Eye (tissue), 1 donor: ENCODE measurements at regions not wholly inside any gene's neighbourhood (a gene's known extent, or its start where the extent isn't known, plus 50 kb on each side); places are given as distances from the start of the nearest gene placed in this dataset.
"Not testable (repeated sequence)": the region's sequence is repeated elsewhere in the genome, so short reads cannot be mapped to it uniquely, and the experiment has no call there.

Source experiments
- DNase-seq: peaks from one replicate; pipeline ENCODE4 v3.0.0-alpha.2; 2015

DNA sequence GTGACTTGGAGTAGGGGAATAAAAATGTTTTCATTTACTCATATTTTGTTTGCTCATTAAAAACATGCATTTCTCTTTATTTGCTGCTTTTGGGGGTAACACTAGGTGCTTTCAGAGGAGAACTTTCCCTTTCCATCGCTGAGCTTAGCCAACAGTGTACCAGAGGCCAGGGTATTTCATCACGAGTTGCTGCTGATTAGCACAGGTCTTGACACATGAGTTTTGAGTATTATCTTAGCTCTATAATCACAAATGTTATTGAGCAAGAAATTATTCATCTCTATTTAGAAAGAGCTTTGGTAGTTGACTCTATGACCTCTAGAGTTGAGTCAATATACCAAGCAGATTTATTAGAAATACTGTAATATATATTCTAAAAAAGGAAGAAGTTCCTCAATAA is 375.9 kb downstream of the NXPH1 start:
- DNase-seq, result no peak

DNA sequence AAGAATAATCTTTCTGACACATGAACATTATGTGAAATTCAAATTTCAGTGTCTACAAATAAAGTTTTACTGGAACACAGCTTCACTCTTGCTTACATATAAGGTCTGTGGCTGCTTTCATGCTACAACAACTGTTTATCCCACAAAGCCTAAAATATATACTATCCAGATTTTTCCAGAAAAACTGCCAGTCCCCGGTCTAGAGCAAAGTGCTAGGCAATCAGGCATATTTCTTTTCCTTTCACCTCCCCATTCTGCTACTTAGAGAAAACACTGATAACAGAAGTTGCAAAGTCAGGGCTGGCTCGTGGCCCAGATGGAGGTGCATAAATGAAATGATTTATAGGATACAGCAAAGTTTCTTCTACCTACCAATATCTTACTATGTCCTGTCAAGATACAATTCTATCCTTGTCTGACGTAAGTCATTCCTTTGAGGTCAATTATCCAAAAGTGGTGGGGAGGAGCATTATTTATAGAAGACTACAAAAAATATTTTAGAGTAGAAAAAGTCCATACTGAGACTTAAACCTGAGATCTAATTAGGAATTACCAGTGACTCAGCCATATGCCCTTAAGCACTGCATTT is 384.1 kb downstream of the NXPH1 start:
- DNase-seq, result no peak

GRCh38 chr7:8818406-8818805 is 385.0 kb downstream of the NXPH1 start:
- DNase-seq, result no peak

DNA sequence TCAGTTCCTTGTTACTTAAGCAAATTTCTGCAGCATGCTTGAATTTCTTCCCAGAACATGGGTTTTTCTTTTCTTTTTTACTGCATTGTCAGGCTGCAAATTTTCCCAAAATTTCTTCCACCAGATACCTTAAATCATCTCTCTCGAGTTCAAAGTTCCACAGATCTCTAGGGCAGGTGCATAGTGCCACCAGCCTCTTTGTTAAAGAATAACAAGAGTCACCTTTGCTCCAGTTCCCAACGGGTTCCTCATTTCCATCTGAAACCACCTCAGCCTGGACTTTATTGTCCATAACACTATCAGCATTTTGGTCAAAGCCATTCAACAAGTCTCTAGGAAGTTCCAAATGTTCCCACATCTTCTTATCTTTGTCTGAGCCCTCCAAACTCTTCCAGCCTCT is 389.2 kb downstream of the NXPH1 start:
- no peak for DNase-seq

- DNase-seq, result no peak
Observed at GRCh38 chr7:8823486-8823885, 390.1 kb downstream of the NXPH1 start.

DNA sequence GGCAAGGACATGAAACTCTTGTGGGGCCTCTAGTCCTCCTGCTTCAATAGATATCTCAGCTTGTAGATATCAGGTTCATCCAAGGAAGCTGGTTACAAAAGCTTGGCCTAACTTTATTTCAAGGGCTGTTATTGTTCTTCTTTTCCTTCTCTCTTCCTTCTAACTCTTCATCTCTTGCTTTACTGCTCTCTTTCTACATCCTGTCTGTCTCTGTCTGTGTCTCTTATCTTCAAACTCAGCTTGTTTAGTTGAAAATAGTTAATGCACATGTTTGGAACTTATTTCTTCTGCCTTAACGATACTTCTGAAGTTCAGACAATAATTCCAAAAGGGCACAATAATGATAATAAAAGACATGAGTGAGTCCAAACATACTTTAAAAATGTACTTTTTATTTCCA is 393.9 kb downstream of the NXPH1 start:
- DNase-seq, result no peak

- DNase-seq, result no peak
Observed at GRCh38 chr7:8829100-8829499, 395.7 kb downstream of the NXPH1 start.

DNA sequence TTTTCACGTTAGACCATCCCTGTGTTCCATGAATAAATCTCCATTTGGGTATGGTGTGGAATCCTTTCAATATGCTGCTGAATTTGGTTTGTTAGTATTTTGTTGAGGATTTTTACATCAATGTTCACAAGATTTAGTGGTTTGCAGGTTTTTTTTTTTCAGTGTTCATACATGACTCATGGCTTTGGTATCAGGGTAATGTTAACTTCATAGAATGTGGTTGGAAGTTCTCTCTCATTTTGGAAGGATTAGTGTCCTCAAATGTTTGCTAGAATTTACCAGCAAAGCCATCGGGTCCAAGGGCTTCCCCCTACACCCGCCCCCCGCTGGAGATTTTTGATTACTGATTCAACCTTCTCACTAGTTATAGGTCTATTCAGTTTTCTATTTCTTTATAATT is 398.0 kb downstream of the NXPH1 start:
- no peak for DNase-seq

DNA sequence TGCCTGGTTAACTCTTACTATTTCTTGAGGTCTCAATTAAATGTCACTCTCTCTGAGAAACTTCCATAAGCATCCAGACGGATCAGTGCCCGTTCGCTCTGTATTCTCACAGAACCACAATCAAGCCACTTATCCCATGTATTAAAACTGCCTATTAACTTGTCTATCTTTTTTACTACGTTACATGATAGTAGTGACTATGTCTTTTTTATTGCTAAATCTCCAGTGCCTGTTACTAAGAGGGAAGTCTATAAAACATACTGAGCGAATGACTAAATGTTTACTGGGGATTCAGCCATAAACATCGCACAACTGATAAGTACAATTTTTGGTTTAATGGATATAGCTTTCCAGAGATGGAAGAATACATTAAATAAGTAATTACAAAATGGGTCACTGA is 399.9 kb downstream of the NXPH1 start:
- no peak for DNase-seq

- no peak for DNase-seq
Observed at GRCh38 chr7:8841171-8841570, 407.8 kb downstream of the NXPH1 start.

DNA sequence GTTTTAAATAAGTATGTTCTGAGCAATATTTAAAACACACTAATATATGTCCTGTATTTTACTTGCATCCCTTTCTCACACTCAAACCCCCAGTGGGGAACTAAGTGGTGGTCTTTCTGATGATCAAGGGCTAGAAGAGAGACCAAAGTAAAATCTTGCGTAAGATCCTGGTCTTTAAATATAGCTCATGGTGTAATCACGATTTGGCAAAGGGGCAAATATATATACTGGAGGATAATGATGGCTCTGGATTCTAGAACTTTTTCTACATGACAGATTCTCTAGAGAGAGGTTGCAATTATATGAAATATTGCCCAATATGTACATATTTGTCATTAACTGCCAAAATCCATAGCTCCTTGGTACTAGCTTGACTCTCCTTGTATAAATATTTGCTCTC is 438.3 kb downstream of the NXPH1 start:
- DNase-seq, result no peak

DNA sequence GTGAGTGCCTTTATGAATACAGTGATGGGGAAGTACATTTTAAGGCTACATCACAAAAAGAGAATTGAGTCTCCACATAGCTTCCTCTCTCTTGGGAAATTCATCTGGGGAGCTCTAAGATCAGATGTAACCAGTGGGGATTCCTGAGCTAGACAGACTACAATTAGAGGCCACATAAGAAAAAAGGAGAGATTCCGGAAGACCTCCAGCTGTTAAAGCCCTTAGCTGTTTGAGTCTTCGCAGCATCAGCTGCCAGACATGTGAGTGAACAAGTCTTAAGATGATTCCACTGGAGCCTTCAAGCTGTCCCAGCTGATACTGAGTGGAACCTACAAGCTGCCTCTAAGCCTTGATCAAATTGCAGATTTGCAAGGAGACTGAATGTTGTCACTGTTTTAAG is 448.5 kb downstream of the NXPH1 start:
- DNase-seq, result peak; percentile 34

GRCh38 chr7:8885480-8886000 is 452.1 kb downstream of the NXPH1 start:
- DNase-seq, result no peak

GRCh38 chr7:8890346-8890745 is 456.9 kb downstream of the NXPH1 start:
- not testable (repeated sequence) for DNase-seq

DNA sequence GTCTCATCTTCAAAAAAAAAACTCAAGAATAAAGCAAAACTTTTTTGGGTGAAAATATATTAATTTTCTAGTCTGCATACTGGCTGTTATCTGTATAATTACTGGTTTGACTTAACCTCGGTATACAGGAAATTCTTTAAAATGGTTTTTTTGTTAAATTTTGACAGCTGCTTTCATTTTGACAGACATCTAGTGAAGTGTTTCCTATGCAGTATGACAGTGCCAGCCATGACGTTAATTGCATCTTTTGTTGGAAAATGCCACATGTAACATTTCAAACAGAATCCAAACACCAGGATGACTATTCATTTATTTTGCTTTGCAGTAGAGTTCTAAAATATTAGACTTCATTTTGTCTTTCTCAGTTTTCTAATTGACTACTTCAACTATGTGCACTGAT is 460.4 kb downstream of the NXPH1 start:
- DNase-seq, result peak; percentile 25

GRCh38 chr7:8906396-8907075 is 473.1 kb downstream of the NXPH1 start:
- DNase-seq, result no peak

DNA sequence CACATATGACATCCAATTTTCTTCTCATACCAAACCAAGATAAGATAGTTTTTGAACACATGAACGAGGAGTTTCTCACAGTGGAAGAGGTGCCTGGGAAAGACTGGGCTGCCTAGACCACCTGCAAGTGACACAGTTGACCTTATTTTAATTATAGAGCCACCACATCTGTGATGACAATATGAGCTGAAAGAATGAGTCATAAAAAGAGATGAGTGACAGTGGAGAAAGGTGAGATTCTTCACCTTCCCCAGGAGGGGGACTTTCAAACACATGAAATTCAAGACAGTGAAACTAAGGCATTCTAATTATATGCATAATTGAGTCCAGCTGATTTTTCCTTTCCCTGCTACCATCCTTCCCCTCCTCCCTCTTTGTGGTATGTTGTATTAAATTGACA is 475.5 kb downstream of the NXPH1 start:
- DNase-seq, result no peak

DNA sequence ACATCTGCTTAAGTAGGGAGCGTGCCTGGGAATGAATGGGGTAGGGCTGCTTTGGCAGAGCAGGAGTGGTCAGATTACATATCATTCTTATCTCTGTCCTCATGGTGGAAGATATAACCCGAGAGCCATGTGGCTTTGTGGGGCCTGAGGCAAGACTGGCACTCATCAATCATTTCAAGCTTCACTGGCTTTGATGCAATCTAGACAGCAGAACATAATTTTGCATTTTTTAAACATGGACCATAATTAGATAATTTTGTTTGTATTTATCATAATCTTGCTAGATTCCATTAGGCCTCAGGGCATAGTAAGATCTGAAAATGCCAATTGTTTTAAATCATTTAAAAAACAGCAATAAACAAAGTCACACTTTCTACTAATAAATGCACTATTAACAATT is 480.3 kb downstream of the NXPH1 start:
- DNase-seq, result no peak

DNA sequence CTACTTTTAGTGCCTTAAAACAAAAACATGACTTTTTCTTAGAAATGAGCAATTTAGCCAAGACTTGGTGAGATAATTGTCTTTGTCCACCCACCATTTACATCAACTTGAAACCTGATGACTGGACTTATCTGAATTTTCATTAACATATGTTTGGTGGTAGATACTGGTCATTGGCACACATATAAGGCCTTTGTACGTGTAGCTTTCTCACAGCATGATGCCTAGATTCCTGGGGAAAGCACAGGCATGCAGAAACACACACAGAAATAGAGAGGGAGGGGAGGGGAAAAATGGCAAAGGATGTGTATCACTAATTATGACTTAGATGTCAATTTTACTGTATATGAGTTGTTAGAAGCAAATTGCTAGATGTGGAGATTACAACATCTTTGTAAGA is 488.4 kb downstream of the NXPH1 start:
- no peak for DNase-seq

GRCh38 chr7:8922726-8923125 is 489.3 kb downstream of the NXPH1 start:
- DNase-seq, result no peak

DNA sequence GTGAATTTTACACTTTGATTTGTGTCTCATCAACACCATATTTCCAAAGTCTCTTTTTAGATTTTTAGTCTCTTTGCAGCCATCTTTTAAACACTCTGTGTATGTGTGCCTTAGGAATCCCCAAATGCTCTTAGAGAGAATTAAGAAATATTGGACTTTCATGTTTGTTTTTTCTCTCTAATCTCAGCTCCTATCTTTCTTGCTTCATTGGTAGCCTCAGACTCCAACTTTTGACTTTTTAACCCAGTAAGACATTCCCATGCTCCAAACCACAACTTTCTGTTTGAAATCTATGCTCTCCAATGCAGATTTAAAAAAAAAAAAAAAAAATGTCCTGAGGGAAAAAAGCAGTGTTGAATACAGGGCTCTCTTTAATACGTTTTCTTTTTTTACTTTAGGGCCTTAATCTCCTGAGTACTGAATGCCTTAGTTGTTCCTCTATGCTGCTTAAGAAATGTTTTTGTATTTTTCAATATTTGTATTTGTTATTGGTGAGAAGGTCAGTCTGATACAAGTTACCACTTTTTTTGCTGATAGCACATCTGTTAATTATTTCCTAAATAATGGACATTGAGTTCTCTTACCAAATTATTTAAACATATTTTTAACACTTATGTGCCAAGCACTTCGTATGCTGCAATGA is 489.9 kb downstream of the NXPH1 start:
- DNase-seq, result no peak

- no peak for DNase-seq
Observed at GRCh38 chr7:8931906-8932646, 498.7 kb downstream of the NXPH1 start.

DNA sequence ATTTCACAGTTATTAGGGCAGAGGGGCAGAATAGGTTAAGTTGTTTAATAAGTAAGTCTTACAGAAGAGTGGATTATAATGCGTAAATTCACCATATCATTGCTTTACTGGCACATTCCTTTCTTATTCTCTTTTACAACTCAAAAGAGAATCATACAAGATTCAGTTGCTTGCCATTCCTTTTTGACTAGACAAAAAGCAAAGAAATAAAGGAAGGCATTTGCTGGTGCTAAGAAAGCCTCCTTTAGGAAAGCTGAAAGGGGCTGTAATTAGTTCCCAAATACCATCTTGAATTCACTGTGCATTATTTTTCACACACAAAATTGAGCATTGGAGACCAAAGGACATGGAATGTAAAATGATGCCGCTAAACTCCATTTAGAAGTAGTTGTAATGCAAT is 499.3 kb downstream of the NXPH1 start:
- DNase-seq, result no peak

DNA sequence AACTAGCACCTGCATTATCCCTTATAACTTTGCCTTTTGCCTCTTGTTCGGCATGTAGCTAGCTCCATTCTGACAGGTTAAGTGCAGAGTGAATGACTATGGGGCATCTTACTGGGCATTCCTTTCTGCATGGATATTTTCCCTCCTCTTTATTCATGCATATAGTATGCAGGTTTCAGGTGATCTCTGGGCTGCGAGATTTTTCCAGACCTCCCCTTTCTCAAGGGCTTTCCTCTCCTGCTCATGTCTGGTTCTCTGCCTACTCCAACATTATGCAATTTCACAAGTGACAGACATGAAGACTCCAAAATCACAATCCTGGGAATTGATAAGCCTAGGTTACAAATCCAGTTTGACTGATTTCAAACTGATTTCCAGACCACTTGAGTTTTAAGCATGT is 503.8 kb downstream of the NXPH1 start:
- no peak for DNase-seq
